Activated gamma-delta T cell (primary cell): ENCODE measurements at regions not wholly inside any gene's neighbourhood (a gene's known extent, or its start where the extent isn't known, plus 50 kb on each side); places are given as distances from the start of the nearest gene placed in this dataset.

Source experiments
- DNase-seq: peaks from one replicate; lab custom pipeline; 2025; lab: John Stamatoyannopoulos, UW

DNA sequence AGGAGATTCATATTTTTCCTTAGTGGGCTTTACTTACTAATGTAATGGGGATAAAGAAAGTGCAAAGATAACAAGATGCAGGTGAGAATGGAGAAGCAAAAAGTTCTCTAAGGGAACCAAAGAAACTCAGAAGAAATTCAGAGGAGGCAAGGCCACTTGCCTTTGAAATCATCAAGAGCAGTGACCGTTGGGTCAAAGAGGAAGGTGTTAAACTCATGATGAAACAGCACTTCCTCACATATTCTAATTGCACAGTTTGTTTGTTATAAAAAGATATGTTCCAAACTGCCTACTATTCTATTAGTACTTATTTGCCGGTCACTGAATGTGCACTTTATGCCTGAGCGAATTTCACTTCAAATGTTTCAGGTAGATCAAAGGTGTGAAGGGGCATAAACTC lies 975.1 kb downstream of the BCL11A start:
- no peak for DNase-seq

DNA sequence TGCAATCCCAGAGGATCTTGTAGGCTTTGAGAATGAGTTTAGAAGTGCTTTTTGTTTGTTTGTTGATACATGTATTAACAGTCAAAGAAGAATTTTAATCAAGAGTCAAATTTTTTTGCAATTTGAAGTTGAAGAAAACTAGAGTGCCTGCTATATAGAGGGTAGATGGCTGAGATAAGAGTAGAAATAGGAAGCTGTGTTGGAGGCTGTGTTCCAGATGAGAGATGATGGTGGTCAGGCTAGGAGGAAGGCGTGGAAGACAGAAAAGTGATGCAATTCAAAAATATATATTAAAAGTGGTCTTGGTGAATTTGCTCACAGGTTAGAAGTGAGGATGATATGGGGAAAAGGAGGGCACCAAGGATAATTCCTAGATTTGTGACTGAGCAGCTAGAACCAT lies 978.3 kb downstream of the BCL11A start:
- no peak for DNase-seq

DNA sequence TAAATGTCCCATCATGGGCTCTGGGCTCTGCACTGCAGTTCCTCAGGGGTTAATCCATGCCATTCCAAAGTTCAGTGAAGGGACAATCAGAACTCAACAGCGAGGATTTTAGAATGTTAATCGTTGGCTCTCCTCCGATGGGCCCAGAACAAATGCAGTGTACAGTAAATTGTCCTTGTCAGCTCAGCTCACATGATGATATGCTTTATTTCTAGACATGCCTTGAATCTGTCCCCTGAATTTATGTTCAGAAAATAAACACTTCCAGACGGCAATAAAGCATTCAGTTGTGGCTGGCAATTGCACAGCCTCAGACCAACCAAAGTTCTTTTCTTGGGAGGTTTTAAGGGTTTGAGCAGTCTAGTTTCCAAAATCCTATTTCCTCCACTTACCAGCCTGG lies 981.2 kb downstream of the BCL11A start:
- DNase-seq, result no peak

DNA sequence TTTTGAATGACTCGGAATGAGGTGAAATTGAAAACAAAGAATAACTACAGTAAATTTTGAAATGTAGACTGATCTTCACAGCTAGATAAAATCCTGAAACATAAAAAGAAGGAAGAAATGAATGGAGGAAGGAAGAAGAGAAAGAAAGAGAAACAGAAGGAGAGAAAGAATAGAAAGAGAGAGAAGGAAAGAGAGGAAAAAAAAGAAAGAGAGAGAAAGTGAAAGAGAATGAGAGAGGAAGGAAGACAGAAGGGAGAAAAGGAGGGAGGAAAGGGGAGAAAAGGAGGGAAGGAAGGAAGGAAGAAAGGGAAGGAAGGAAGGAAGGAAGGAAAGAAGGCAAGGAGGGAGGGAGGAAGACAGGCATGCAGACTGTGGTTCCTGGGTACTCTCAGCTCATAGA lies 982.6 kb downstream of the BCL11A start:
- no peak for DNase-seq

DNA sequence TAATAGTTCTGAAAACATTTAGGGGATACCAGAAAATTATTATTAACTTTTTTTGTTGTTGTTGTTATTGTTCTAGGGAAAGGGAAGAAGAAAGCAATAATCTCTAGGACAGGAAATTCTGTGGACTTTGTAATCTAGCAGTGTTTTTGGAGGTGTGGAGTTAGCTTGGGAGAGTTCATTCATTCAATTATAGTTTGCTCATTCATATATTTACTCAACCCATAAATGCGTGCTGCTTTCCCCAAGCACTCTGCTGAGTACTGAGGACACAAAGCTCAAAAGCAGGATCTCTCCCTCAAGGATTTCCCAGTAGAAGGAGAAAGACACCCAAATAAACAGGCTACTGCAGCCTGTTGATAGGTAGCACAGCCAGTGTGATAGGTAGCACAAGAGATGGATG lies 984.3 kb downstream of the BCL11A start:
- DNase-seq, result no peak

DNA sequence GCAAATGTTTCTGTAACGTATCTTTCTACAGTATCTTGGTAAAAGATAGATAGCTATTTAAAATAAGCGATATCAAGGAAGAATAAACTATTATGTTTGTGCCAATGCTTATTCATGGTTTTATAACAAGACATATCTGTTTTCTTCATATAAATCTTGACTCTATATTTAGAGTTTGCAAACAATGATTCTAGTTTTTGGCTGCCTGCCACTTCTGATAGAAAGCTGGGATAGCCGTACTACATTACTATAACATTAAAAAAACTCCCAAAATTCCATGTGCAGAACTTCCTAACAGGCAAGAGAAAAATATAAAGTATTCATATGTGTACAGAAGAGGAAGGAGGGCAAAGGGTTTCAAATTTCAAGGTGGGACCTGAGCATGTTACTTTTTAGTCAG lies 985.0 kb downstream of the BCL11A start:
- no peak for DNase-seq

DNA sequence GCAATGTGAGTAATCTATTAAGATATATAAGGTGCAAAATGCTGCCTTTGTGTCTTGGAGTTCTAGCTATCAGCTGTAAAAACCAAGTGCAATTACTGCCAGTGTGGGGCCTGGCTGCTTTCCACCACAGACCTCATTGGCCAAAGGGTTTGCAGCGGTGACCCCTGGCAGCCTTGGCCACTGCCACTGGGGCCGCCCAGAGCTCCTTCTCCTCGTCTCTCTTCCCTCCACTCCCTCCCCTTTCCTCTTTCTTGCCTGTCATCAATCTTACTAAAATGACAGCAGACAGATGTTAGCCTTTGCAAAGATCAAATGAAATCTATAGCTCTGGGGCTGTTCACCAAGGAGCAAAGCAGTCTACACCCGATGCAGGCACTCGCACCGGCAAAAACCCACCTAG lies 986.3 kb downstream of the BCL11A start:
- DNase-seq, result no peak

DNA sequence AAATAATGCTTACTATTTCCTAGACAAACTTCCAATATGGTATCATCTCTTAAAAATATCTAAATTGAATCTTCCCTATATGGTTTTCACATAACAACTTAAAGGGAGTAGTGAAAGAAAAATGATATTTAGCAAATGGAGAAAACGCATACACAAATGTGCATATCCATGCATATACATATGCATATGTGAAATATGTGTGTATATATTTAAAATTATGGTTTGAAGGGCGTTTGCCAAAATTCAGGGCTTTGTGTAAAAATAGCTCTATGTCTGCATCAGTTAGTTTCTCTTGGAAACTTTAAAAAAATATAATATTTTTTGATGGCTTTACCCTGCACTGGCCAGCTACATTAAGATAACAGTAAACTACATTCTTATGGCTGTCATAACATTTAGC lies 986.7 kb downstream of the BCL11A start:
- no peak for DNase-seq

DNA sequence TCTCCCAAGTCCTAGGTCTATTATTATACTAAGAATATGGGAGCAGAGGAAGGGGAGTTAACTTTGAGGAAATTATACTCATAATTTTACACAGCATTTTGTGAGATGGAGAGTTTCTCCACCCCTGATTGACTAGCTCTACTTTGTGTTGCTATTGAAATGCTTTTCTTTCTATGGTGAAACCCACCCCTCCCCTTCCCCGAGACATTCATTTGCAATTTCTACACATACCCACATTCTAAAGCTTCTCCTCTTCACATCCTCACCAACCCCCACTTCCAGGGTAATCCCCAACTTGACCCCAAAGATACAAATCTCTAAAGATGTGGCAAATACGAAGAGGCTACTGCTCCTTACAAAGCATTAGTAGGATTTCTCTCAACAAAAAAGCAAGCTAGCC lies 992.2 kb downstream of the BCL11A start:
- no peak for DNase-seq

DNA sequence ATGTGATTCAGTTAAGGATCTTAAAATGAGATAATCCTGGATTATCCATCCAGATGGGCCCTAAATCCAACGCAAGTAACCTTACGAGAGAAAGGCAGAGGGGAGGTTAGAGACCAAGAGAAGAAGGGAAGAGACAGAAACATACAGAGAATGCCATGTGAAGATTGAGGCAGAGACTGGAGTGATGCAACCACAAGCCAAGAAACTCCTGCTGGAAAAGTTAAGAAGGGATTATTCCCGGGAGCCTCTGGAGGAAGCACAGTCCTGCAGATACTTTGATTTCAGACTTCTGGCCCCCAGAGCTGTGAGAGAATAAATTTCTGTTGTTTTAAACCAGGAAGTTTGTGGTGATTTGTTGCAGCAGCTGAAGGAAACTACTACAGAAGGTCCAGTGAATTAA lies 992.7 kb downstream of the BCL11A start:
- no peak for DNase-seq

DNA sequence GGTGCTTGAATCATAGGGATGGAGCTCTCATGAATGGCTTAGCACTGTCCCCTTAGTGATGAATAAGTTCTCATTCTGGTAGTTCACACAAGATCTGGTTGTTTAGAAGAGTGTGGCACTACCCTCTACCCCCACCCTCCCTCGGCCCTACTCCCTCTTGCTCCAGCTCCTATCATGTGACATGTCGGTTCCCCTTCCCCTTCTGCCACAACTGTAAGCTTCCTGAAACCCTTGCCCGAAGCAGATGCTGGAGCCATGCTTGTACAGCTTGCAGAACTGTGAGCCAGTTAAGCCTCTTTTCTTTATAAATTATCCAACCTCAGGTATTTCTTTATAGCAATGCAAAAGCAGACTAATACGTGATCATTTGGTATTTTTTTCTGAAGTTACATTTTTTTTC lies 1012.6 kb downstream of the BCL11A start:
- no peak for DNase-seq

DNA sequence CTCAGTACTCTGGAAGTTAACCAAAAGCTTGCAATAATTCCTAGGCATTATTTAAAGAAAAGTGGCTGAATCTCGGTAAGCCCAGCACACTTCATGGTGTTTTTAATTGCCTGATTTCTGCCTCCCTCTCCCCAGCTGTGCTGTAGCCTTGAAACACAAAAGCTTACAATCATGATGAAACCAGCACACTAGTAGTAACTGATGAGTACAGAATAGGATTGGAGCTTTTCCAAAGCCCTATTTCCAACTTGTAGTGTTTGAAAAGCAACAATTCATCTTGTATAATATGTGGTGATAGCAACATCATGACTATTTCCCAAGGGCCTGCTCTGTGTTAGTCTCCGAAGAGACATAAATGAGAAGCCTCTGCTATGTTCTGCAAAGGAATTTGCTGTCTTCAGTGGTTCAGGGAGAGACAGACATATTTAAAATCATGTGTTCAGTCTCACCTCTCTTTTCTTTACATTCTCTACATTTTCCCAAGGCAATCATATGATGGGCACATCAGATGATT lies 1015.0 kb downstream of the BCL11A start:
- DNase-seq, result no peak

DNA sequence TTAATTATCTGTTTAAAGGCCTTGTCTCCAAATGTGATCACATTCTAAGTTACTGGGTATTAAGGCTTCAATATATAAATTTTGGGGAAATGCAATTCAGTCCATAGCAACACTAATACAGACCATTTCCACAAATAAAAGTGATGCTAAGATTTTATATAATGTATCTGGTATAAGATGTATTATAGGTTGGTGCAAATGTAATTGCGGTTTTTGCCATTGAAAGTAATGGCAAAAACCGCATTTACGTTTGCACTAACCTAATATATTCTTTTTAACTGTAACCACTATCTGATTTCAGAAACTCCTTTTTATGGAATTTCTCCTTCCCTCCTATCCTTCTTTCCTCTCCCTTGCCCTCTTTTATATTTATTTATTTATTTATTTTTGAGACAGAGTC lies 1020.6 kb downstream of the BCL11A start:
- no peak for DNase-seq

DNA sequence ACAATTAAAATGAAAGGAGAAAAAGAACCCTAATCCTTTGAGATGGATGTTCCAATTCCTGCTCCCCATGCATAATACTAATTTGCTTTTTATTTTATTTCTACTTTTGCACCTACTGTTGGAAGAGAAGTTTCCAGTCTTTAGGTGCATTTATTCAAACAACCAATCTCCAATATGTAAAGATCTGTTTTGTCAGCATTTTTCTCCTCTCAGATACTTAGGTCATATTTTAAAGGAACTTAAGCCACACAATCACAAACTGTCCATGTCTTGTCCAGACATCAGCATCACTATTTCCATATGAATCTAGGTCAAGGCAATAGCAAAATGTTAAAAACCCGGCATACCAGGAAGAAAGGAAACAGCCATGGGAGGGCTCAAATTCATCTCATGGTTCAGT lies 1023.2 kb downstream of the BCL11A start:
- DNase-seq, result no peak

DNA sequence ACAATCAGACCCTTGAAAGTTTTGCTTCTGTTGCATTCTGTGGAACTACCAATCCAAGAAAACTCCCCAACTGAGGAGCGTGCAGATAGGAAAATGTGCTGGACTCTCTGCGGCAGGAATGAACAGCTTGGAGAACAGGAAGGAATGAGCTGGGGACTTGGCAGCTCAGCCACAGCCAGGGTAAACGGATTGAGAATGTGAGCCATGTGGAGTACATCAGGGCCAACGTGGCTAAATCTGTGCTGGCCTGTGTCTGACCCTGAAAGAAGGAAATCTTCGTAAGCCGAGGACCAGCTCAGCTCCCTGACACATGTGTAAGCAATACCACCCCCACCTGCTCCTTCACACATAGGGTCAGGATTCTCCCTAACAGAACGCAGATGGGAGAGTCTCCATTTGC lies 1023.7 kb downstream of the BCL11A start:
- DNase-seq, result no peak

DNA sequence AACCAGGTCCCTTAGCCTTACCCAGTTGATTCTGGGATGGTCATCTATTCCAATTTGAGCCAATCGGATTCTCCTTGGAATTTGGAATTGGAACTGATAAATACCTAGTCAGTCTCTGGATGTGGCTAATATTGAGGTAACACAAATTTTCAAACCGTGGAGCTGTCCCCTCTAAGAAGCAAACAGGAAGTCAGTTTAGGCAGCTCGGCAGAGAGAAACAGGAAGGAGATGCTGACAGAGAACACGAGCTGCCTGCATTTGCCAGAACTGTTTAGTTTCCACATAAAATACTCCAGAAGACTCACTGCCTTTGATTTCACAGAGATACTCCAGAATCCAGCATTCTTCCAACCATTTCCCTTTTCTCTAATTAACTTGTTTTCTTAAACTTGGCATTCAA lies 1024.9 kb downstream of the BCL11A start:
- DNase-seq, result no peak

DNA sequence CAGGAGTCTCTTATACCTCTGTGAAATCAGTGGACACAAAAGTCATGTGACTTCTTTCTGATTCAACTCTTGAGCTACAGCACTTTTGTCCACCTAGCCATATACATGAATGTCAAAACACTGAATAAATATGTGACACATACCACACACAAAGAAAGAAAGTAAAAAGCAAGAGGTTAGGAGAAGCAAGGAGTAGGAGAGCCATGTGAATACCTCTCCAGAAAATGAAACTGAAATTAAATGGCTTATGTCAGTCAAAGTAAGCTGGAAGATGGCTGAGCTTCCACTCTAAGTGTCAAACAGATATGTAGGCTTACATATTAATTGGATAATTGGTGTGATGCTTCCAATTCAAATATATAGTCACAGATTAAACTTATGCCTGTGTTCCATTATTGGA lies 1050.5 kb downstream of the BCL11A start:
- DNase-seq, result no peak

DNA sequence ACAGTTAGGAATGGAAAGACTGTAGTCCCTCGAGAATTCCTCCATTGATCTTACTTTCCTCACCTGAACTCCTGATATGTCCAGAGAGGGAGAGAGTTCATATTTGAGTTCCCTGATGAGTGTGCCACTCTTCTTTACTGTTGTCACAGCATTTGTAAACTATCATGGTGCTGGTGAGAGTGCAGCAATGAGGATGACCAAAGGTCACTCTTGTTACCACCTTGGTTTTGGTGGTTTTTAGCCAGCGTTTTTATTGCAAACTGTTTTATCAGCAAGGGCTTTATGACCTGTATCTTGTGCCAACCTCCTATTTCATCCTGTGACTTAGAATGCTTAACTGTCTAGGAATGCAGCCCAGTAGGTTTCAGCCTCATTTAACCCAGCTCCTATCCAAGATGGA lies 1062.5 kb downstream of the BCL11A start:
- no peak for DNase-seq

DNA sequence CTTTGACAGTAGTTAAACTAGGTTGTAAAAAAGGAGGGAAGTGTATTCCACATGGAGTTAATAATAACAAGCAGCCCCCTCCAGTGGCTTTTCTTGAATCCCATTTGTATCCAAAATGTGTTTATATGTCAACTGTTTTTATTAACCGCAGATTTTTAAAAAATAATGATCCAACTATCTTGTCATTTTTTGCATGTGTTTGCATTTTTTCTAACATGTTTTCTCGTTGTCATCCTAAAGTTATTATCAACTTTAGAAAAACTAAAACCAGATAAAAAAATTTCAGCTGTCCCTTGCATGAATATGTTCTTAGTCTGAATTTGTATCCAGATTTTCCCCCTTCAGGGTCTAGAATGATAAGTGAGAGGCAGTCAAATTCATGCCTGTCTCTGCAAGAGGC lies 1063.3 kb downstream of the BCL11A start:
- no peak for DNase-seq

DNA sequence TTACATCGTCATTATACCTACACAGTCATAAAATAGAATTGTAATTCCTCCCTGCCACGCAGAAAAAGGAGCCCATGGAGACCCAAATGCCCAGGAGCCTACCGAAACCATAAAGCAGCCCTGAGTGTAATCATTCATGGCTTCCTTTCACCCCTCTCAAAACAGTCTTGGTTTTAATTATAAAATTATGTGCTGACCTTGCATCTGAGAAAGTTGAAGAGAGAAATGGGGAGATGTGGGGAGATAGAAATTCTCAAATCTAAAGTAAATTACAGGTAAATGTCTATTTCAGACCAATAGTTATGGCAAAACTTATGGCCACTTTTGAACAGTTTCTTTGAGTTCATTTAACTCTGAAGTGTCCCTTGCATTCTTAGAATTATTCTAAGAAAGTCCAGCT lies 1068.8 kb downstream of the BCL11A start:
- no peak for DNase-seq

DNA sequence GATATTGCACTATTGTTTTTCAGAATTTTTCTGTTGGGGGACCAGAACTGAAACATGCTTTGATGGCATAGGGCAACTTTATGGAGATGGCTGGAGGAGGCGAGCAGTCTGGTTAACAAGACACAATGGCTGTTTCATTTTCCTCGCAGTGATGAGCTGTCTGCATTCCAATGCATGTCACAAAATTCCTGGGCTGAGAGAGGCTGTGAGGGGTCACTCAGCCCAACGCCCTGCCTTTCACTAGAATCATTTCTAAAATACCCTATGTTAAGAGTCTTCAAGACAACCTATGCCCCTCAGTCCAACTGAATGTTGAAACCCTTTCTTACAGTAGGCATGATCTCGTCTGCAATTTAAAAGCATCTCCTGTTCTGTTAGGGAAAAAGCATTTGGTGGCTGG lies 1090.0 kb downstream of the BCL11A start:
- no peak for DNase-seq

DNA sequence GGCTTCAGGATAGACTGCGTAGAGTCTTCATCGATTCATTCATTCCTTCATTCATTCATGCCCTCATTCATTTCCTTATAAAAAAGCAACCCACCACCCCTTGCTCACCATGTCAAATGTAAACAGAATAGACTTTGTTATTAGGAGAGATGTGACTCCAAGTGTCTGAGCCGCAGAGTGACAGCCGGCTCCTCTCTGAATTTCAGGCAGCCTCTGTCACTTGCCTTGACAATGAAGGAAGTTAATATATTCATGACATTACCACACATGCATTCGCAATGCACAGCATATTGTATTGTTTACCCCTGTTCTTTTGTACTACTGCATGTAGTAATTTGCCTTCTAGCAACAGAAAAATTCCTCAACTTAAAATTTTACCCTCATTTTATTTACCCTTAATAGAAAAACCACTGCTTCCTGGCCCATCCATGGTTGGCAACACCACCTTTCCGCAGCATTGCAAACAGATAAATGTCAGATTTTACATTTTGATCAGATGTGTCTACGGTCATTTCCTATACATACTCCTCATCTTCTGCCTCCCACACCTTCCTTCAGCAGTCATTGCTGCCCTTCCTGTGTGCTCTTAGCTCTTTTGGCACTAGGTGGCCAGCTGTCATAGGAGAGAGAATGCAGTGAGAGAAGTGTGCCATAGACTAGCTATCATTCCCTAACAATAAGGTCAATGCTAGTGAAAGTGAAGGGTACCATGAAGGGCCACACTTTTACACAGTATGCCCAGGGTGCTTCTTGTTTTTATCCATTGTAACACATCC lies 1090.8 kb downstream of the BCL11A start:
- DNase-seq, result no peak

DNA sequence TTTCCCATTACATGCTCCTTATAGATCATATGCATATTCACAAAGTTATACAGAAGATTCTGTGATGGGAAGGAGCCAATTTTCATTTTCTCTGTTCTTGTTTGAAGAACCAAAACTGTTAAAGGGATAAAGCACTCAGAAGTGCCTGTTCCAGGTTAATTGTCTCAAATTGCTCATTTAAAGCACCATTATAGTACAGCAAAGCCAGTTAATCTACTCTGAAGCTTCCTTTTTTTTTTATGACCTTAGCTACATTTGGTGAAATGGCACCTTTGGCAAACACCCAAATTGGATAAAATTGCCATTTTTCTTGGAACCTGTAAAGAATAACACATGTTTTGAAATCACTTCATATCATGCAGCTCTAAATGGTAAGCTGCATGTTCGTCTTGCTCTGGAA lies 1092.3 kb downstream of the BCL11A start:
- DNase-seq, result no peak

DNA sequence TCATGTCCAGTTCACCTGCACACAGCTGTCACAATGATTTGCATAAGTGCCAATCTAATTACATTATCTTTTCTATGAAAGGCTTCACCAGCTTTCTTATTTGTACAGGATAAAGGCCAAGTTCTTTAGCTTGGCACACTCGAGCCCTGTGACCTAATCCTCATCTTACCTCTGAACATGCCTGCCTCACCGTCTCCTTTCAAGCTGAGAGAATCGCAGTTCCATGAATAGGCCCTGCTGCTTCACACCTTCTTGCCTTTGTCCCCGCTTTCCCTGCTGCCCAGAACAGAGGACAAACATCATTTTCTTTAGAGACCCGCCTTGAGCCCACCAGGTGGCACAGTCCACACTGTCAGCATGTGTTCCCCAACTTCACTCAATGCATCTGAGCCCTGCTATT lies 1094.7 kb downstream of the BCL11A start:
- DNase-seq, result no peak
